ENCODE measurements at regions not wholly inside any gene's neighbourhood (a gene's known extent, or its start where the extent isn't known, plus 50 kb on each side); places are given as distances from the start of the nearest gene placed in this dataset.

DNA sequence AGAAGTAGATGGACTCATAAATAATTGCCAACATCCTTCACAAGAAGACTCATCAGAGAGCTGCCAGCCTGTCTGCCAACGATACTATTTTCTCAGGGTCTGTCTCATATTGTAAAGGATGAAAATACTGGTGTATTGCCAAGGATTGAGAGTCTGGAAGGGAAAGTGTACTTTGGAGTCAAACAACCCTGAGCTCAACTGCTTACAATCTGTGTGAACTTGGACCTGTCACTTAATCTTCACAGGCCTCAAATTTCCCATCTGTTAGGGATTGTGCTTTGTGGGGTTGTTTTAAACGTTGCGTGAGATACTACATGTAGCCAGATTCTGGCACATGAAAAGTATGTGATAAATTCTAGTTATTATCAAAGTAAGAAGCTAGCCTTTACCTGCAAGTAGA, 169.1 kb downstream of the LHFPL1 start (continued):
- TF ChIP-seq, protein P1, sequence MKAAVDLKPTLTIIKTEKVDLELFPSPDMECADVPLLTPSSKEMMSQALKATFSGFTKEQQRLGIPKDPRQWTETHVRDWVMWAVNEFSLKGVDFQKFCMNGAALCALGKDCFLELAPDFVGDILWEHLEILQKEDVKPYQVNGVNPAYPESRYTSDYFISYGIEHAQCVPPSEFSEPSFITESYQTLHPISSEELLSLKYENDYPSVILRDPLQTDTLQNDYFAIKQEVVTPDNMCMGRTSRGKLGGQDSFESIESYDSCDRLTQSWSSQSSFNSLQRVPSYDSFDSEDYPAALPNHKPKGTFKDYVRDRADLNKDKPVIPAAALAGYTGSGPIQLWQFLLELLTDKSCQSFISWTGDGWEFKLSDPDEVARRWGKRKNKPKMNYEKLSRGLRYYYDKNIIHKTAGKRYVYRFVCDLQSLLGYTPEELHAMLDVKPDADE (IDR thresholded peaks at IDR 0.05) = no peak
- TF ChIP-seq STAT1 (IDR thresholded peaks at IDR 0.05; ENCODE audit: unreplicated experiment) = no peak
- TF ChIP-seq, protein P2, sequence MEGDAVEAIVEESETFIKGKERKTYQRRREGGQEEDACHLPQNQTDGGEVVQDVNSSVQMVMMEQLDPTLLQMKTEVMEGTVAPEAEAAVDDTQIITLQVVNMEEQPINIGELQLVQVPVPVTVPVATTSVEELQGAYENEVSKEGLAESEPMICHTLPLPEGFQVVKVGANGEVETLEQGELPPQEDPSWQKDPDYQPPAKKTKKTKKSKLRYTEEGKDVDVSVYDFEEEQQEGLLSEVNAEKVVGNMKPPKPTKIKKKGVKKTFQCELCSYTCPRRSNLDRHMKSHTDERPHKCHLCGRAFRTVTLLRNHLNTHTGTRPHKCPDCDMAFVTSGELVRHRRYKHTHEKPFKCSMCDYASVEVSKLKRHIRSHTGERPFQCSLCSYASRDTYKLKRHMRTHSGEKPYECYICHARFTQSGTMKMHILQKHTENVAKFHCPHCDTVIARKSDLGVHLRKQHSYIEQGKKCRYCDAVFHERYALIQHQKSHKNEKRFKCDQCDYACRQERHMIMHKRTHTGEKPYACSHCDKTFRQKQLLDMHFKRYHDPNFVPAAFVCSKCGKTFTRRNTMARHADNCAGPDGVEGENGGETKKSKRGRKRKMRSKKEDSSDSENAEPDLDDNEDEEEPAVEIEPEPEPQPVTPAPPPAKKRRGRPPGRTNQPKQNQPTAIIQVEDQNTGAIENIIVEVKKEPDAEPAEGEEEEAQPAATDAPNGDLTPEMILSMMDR (conservative IDR thresholded peaks at IDR 0.05; ENCODE audit: low read depth in 2 of 2) = no peak

DNA sequence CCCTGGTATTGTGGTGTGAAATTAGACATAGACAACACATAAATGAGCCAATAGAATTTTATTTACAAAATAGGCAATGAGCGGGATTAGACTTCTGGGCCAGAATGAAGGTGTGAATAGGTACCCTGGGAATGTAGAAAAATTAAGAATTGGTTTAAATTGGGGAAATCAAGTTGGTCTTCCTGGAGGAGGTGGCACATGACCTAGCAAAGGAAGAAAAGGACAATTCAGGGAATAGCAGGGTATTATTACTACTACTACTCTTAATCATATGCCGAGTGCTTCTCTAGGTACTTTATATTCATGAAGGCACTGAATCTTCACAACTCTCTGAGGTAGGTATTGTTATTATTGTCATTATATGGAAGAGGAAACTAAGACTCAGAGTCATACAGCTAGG, 202.1 kb downstream of the LHFPL1 start:
- H3F3A ChIP-seq (replicated peaks; ENCODE audit: low read depth) = no peaks in the 10 kb centered on the region
- no peak overlapping the region for H2AFZ ChIP-seq
- no peak for ATAC-seq
- H3K4me2 ChIP-seq = no peak overlapping the region
- Mint-ChIP-seq H3K36me3 (ENCODE audit: low read depth) (no peaks in the 10 kb centered on the region), H3K4me3 (no peak overlapping the region), H3K4me1 (peaks cover 5% of the 10 kb centered on the region; the same call in 2 of the 3 replicates), H3K27ac (no peak overlapping the region), H3K27me3 (ENCODE audit: insufficient read depth, low read depth, poor library complexity) (peaks cover 2% of the 10 kb centered on the region), H3K9me3 (no peaks in the 10 kb centered on the region; the same call in 1 of the 3 replicates)
- H3K27me3 ChIP-seq (ENCODE audit: insufficient read depth) = no peaks in the 10 kb centered on the region
- no peak overlapping the region for H3K27ac ChIP-seq (ENCODE audit: low read depth)
- no peaks in the 10 kb centered on the region for H3K9me2 ChIP-seq (ENCODE audit: insufficient read depth)
- H4K20me1 ChIP-seq (replicated peaks; ENCODE audit: insufficient read depth) = no peaks in the 10 kb centered on the region
- H3K4me3 ChIP-seq = no peak overlapping the region
- H3K4me1 ChIP-seq (ENCODE audit: insufficient read depth) = no peaks in the 10 kb centered on the region
- DNase-seq (ENCODE audit: low spot score) = no peak
- H3K79me2 ChIP-seq (replicated peaks; ENCODE audit: insufficient read depth) = no peaks in the 10 kb centered on the region
- no peaks in the 10 kb centered on the region for H3K36me3 ChIP-seq (ENCODE audit: insufficient read depth)
- TF ChIP-seq STAT1 (IDR thresholded peaks at IDR 0.05; ENCODE audit: unreplicated experiment) (no peak), ZNF114 (CRISPR knock-in tag; IDR thresholded peaks at IDR 0.05) (no peak), JUNB (IDR thresholded peaks at IDR 0.05; ENCODE audit: unreplicated experiment) (no peak), NANOG (IDR thresholded peaks at IDR 0.05; ENCODE audit: borderline replicate concordance) (no peak)
- TF ChIP-seq, protein P3, sequence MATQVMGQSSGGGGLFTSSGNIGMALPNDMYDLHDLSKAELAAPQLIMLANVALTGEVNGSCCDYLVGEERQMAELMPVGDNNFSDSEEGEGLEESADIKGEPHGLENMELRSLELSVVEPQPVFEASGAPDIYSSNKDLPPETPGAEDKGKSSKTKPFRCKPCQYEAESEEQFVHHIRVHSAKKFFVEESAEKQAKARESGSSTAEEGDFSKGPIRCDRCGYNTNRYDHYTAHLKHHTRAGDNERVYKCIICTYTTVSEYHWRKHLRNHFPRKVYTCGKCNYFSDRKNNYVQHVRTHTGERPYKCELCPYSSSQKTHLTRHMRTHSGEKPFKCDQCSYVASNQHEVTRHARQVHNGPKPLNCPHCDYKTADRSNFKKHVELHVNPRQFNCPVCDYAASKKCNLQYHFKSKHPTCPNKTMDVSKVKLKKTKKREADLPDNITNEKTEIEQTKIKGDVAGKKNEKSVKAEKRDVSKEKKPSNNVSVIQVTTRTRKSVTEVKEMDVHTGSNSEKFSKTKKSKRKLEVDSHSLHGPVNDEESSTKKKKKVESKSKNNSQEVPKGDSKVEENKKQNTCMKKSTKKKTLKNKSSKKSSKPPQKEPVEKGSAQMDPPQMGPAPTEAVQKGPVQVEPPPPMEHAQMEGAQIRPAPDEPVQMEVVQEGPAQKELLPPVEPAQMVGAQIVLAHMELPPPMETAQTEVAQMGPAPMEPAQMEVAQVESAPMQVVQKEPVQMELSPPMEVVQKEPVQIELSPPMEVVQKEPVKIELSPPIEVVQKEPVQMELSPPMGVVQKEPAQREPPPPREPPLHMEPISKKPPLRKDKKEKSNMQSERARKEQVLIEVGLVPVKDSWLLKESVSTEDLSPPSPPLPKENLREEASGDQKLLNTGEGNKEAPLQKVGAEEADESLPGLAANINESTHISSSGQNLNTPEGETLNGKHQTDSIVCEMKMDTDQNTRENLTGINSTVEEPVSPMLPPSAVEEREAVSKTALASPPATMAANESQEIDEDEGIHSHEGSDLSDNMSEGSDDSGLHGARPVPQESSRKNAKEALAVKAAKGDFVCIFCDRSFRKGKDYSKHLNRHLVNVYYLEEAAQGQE (IDR thresholded peaks at IDR 0.05; ENCODE audit: unreplicated experiment) = no peak
- TF ChIP-seq, protein P1 (IDR thresholded peaks at IDR 0.05) = no peak
- TF ChIP-seq, protein P2 (conservative IDR thresholded peaks at IDR 0.05; ENCODE audit: low read depth in 2 of 2) = no peak
- TF ChIP-seq, protein P4, sequence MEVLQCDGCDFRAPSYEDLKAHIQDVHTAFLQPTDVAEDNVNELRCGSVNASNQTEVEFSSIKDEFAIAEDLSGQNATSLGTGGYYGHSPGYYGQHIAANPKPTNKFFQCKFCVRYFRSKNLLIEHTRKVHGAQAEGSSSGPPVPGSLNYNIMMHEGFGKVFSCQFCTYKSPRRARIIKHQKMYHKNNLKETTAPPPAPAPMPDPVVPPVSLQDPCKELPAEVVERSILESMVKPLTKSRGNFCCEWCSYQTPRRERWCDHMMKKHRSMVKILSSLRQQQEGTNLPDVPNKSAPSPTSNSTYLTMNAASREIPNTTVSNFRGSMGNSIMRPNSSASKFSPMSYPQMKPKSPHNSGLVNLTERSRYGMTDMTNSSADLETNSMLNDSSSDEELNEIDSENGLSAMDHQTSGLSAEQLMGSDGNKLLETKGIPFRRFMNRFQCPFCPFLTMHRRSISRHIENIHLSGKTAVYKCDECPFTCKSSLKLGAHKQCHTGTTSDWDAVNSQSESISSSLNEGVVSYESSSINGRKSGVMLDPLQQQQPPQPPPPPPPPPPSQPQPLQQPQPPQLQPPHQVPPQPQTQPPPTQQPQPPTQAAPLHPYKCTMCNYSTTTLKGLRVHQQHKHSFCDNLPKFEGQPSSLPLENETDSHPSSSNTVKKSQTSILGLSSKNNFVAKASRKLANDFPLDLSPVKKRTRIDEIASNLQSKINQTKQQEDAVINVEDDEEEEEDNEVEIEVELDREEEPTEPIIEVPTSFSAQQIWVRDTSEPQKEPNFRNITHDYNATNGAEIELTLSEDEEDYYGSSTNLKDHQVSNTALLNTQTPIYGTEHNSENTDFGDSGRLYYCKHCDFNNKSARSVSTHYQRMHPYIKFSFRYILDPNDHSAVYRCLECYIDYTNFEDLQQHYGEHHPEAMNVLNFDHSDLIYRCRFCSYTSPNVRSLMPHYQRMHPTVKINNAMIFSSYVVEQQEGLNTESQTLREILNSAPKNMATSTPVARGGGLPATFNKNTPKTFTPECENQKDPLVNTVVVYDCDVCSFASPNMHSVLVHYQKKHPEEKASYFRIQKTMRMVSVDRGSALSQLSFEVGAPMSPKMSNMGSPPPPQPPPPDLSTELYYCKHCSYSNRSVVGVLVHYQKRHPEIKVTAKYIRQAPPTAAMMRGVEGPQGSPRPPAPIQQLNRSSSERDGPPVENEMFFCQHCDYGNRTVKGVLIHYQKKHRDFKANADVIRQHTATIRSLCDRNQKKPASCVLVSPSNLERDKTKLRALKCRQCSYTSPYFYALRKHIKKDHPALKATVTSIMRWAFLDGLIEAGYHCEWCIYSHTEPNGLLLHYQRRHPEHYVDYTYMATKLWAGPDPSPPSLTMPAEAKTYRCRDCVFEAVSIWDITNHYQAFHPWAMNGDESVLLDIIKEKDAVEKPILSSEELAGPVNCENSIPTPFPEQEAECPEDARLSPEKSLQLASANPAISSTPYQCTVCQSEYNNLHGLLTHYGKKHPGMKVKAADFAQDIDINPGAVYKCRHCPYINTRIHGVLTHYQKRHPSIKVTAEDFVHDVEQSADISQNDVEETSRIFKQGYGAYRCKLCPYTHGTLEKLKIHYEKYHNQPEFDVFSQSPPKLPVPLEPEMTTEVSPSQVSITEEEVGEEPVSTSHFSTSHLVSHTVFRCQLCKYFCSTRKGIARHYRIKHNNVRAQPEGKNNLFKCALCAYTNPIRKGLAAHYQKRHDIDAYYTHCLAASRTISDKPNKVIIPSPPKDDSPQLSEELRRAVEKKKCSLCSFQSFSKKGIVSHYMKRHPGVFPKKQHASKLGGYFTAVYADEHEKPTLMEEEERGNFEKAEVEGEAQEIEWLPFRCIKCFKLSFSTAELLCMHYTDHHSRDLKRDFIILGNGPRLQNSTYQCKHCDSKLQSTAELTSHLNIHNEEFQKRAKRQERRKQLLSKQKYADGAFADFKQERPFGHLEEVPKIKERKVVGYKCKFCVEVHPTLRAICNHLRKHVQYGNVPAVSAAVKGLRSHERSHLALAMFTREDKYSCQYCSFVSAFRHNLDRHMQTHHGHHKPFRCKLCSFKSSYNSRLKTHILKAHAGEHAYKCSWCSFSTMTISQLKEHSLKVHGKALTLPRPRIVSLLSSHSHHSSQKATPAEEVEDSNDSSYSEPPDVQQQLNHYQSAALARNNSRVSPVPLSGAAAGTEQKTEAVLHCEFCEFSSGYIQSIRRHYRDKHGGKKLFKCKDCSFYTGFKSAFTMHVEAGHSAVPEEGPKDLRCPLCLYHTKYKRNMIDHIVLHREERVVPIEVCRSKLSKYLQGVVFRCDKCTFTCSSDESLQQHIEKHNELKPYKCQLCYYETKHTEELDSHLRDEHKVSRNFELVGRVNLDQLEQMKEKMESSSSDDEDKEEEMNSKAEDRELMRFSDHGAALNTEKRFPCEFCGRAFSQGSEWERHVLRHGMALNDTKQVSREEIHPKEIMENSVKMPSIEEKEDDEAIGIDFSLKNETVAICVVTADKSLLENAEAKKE (CRISPR knock-in tag; IDR thresholded peaks at IDR 0.05) = no peak
